ENCODE measurements at regions not wholly inside any gene's neighbourhood (a gene's known extent, or its start where the extent isn't known, plus 50 kb on each side); places are given as distances from the start of the nearest gene placed in this dataset.
"Not testable (repeated sequence)": the region's sequence is repeated elsewhere in the genome, so short reads cannot be mapped to it uniquely, and the experiment has no call there.

GRCh38 chr4:152193059-152193458, 342.8 kb downstream of the FBXW7 start:
- no peak for DNase-seq (ENCODE audit: low spot score)

GRCh38 chr4:152190907-152191306, 345.0 kb downstream of the FBXW7 start:
- no peak for DNase-seq (ENCODE audit: low spot score)

GRCh38 chr4:152189451-152190179, 346.3 kb downstream of the FBXW7 start:
- DNase-seq (ENCODE audit: low spot score) = no peak

GRCh38 chr4:152188801-152189200, 347.1 kb downstream of the FBXW7 start:
- no peak for DNase-seq (ENCODE audit: low spot score)

- DNase-seq (ENCODE audit: low spot score) = no peak
Measured at GRCh38 chr4:152187693-152188092, 348.2 kb downstream of the FBXW7 start.

- DNase-seq (ENCODE audit: low spot score) = no peak
Measured at GRCh38 chr4:152185786-152186550, 349.9 kb downstream of the FBXW7 start.

- DNase-seq (ENCODE audit: low spot score) = no peak
Measured at GRCh38 chr4:152181150-152181549, 354.7 kb downstream of the FBXW7 start.

- no peak for DNase-seq (ENCODE audit: low spot score)
Measured at GRCh38 chr4:152180369-152180768, 355.5 kb downstream of the FBXW7 start.

GRCh38 chr4:152177538-152177937, 358.4 kb downstream of the FBXW7 start:
- not testable (repeated sequence) for DNase-seq (ENCODE audit: low spot score)

- DNase-seq (ENCODE audit: low spot score) = no peak
Measured at GRCh38 chr4:152176627-152177214, 359.2 kb downstream of the FBXW7 start.

GRCh38 chr4:152175586-152175985, 360.3 kb downstream of the FBXW7 start:
- no peak for DNase-seq (ENCODE audit: low spot score)

GRCh38 chr4:152172146-152172545, 363.7 kb downstream of the FBXW7 start:
- DNase-seq (ENCODE audit: low spot score) = no peak

- DNase-seq (ENCODE audit: low spot score) = no peak
Measured at GRCh38 chr4:152171556-152171955, 364.3 kb downstream of the FBXW7 start.

- no peak for DNase-seq (ENCODE audit: low spot score)
Measured at GRCh38 chr4:152169683-152170082, 366.2 kb downstream of the FBXW7 start.

- no peak for DNase-seq (ENCODE audit: low spot score)
Measured at GRCh38 chr4:152168987-152169616, 366.8 kb downstream of the FBXW7 start.

GRCh38 chr4:152166567-152166966, 369.3 kb downstream of the FBXW7 start:
- DNase-seq (ENCODE audit: low spot score) = no peak

- DNase-seq (ENCODE audit: low spot score) = no peak
Measured at GRCh38 chr4:152165846-152166245, 370.0 kb downstream of the FBXW7 start.

- no peak for DNase-seq (ENCODE audit: low spot score)
Measured at GRCh38 chr4:152165146-152165545, 370.7 kb downstream of the FBXW7 start.

- DNase-seq (ENCODE audit: low spot score) = no peak
Measured at GRCh38 chr4:152164561-152164960, 371.3 kb downstream of the FBXW7 start.

GRCh38 chr4:152162331-152162697, 373.6 kb downstream of the FBXW7 start:
- no peak for DNase-seq (ENCODE audit: low spot score)

- no peak for DNase-seq (ENCODE audit: low spot score)
Measured at GRCh38 chr4:152161676-152162330, 374.1 kb downstream of the FBXW7 start.

- no peak for DNase-seq (ENCODE audit: low spot score)
Measured at GRCh38 chr4:152160225-152160800, 375.6 kb downstream of the FBXW7 start.

Data from germinal center (tissue), 1 donor.